Adrenal gland (tissue), 9 donors: ENCODE measurements at regions not wholly inside any gene's neighbourhood (a gene's known extent, or its start where the extent isn't known, plus 50 kb on each side); places are given as distances from the start of the nearest gene placed in this dataset.

Experiments used
- DNase-seq, 7 donors: peaks; one replicate each; pipeline ENCODE4 v3.0.0-alpha.2; 2019 to 2020
- H3K27ac ChIP-seq, 5 donors: fragments of 200-600 bp; sonication (generic) in 4 of 5; 1 replicate in 3 of 5; 2 replicates in 2 of 5; pipeline versions ENCODE4 v1.5.1 to v1.8.0; 2016 to 2020; ENCODE audit warnings: mild to moderate bottlenecking in 1 of 5
- H3K27me3 ChIP-seq: fragments of 200-600 bp; 2 replicates; pipeline ENCODE4 v1.8.0; 2021
- H3K36me3 ChIP-seq, 2 donors: fragments of 200-600 bp; replicated peaks in 1 of 2; 1 replicate in 1 of 2; 2 replicates in 1 of 2; pipeline versions ENCODE4 v1.5.1 to v1.8.0; 2018 to 2022
- H3K4me1 ChIP-seq, 2 donors: fragments of 200-600 bp; replicated peaks in 1 of 2; 1 replicate in 1 of 2; 2 replicates in 1 of 2; pipeline versions ENCODE4 v1.5.1 to v1.8.0; 2018 to 2021
- H3K4me3 ChIP-seq, 4 donors: fragments of 200-600 bp; sonication (generic) in 3 of 4; one replicate each; pipeline ENCODE4 v1.5.1; 2016 to 2018
- H3K9me3 ChIP-seq, 3 donors: fragments of 200-600 bp; sonication (generic) in 1 of 3; replicated peaks in 1 of 3; 1 replicate in 2 of 3; 2 replicates in 1 of 3; pipeline versions ENCODE4 v1.5.1 to v1.8.0; 2016 to 2021
- POLR2A ChIP-seq, 2 donors: fragments of 450-650 bp; IDR thresholded peaks; one replicate each; pipeline ENCODE4 v1.6.1; 2017; ENCODE audit warnings: antibody characterized with exemption in 2 of 2, mild to moderate bottlenecking in 2 of 2, moderate library complexity in 1 of 2
- WGBS, 4 donors: extraction: QIAGEN DNeasy Blood & Tissue Kit in 2 of 4; methylation state at CpG; one replicate each; pipeline versions ENCODE4 v1.1.5 to v1.1.7; 2013 to 2017; 5-methylcytosine and 5-hydroxymethylcytosine counted together
- intact Hi-C, 2 donors: fragments of 100-400 bp; cut with DNase I; formaldehyde crosslinking; loops; one replicate each; pipeline versions ENCODE4 v1.14.1 to v1.15.0; 2022 to 2023
- TF ChIP-seq, protein P1 (sequence below), 6 experiments: fragments of 450-650 bp in 4 of 6; fragments of 200-600 bp in 2 of 6; sonication (generic) in 1 of 6; IDR thresholded peaks; 1 replicate in 5 of 6; 2 replicates in 1 of 6; pipeline versions ENCODE4 v1.5.1 to v1.8.0; 2016 to 2021; ENCODE audit warnings: antibody characterized with exemption in 6 of 6, mild to moderate bottlenecking in 2 of 6, moderate library complexity in 1 of 6
- donor health status: healthy with polysubstance abuse.
- donor health status: Bipolar disorder and iron deficiency.
- donor health status: DM: yes; HTN: yes; CAD: no.
- donor health status: DM: no; HTN: no; CAD: no.
- donor health status: DM: no; HTN: no; CAD: no.

DNA sequence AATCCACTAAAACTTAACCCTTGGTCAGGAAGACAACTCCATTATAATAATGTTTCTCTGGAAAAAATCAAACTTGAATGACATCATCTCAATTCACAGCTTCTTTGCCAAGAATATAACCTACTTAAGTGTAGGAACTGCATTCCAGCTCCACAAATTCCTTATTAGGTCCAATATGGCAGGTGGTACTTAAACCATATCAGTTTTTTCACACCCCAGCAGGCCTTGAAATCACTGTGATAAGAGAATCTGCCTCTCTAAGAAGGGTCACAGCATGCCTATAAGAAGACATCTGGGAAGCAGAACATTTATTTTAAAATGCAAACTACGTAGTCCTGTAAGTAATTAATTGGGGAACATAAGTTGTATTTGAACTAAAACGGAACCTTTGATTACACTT lies 687.8 kb downstream of the DIAPH3 start:
- Histone ChIP-seq H3K4me3 (no peak overlapping the region), H3K4me1 (no peaks in the 10 kb centered on the region), H3K36me3 (no peaks in the 10 kb centered on the region), H3K9me3 (no peaks in the 10 kb centered on the region), H3K27me3 (no peaks in the 10 kb centered on the region), H3K27ac (no peak overlapping the region)
- DNase-seq, result no peak
- intact Hi-C loops, result no loop called here
- 74 to 85% (median 76%) methylated on average over 2 of the region's 2 CpGs for WGBS, 4 donors
- TF ChIP-seq POLR2A (IDR thresholded peaks at IDR 0.05), result no peak
- TF ChIP-seq, protein P1, sequence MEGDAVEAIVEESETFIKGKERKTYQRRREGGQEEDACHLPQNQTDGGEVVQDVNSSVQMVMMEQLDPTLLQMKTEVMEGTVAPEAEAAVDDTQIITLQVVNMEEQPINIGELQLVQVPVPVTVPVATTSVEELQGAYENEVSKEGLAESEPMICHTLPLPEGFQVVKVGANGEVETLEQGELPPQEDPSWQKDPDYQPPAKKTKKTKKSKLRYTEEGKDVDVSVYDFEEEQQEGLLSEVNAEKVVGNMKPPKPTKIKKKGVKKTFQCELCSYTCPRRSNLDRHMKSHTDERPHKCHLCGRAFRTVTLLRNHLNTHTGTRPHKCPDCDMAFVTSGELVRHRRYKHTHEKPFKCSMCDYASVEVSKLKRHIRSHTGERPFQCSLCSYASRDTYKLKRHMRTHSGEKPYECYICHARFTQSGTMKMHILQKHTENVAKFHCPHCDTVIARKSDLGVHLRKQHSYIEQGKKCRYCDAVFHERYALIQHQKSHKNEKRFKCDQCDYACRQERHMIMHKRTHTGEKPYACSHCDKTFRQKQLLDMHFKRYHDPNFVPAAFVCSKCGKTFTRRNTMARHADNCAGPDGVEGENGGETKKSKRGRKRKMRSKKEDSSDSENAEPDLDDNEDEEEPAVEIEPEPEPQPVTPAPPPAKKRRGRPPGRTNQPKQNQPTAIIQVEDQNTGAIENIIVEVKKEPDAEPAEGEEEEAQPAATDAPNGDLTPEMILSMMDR (IDR thresholded peaks at IDR 0.05), result no peak

DNA sequence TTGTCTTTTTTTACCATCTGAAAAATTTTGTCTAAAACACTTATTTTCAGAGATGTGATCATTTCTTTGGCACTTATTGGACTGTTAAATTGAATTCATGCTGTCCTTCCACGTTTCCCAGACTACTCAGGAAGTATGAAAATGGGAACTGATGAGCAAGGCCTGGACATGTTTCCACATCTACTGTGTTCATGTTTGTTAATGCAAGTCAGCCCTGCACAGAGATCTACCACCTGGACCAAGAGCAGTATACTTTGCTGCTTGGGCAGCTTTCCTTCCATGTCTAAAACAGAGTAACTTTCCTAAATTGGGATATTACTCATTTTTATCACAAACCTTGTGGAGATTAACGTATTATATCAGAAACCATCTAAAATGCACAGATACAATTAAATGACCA lies 687.4 kb downstream of the DIAPH3 start:
- DNase-seq, result no peak
- TF ChIP-seq, protein P1 (IDR thresholded peaks at IDR 0.05), result no peak
- no peak for TF ChIP-seq POLR2A (IDR thresholded peaks at IDR 0.05)
- Histone ChIP-seq H3K4me3 (no peak overlapping the region), H3K9me3 (no peaks in the 10 kb centered on the region), H3K4me1 (no peaks in the 10 kb centered on the region), H3K27ac (no peak overlapping the region), H3K27me3 (no peaks in the 10 kb centered on the region), H3K36me3 (no peaks in the 10 kb centered on the region)
- WGBS, 4 donors, result 54 to 68% (median 59%) methylated on average over 2 of the region's 2 CpGs
- intact Hi-C loops, result no loop called here

GRCh38 chr13:59477011-59477410 lies 686.7 kb downstream of the DIAPH3 start:
- Histone ChIP-seq H3K4me3 (no peak overlapping the region), H3K27ac (no peak overlapping the region), H3K4me1 (no peaks in the 10 kb centered on the region), H3K27me3 (no peaks in the 10 kb centered on the region), H3K36me3 (no peaks in the 10 kb centered on the region), H3K9me3 (no peaks in the 10 kb centered on the region)
- no peak for DNase-seq
- WGBS, 4 donors, result 85 to 95% (median 91%) methylated on average over 3 of the region's 3 CpGs
- intact Hi-C loops, result no loop called here
- TF ChIP-seq, protein P1 (IDR thresholded peaks at IDR 0.05), result no peak
- TF ChIP-seq POLR2A (IDR thresholded peaks at IDR 0.05), result no peak

GRCh38 chr13:59478908-59479307 lies 684.8 kb downstream of the DIAPH3 start:
- no peaks in the 10 kb centered on the region for H3K4me1 ChIP-seq
- TF ChIP-seq, protein P1 (IDR thresholded peaks at IDR 0.05), result no peak
- TF ChIP-seq POLR2A (IDR thresholded peaks at IDR 0.05), result no peak
- H3K4me3 ChIP-seq, result no peak overlapping the region
- 86 to 94% (median 87%) methylated on average over 7 of the region's 7 CpGs for WGBS, 4 donors
- H3K27ac ChIP-seq, result no peak overlapping the region
- H3K27me3 ChIP-seq, result no peaks in the 10 kb centered on the region
- intact Hi-C loops, result no loop called here
- no peak for DNase-seq
- no peaks in the 10 kb centered on the region for H3K36me3 ChIP-seq
- no peaks in the 10 kb centered on the region for H3K9me3 ChIP-seq
